Activated naive CD8-positive, alpha-beta T cell treated with anti-CD3 and anti-CD28 coated beads for 36 hours (primary cell): ENCODE measurements at regions not wholly inside any gene's neighbourhood (a gene's known extent, or its start where the extent isn't known, plus 50 kb on each side); places are given as distances from the start of the nearest gene placed in this dataset.
"Not testable (repeated sequence)": the region's sequence is repeated elsewhere in the genome, so short reads cannot be mapped to it uniquely, and the experiment has no call there.

ENCODE experiments used
- DNase-seq: peaks from one replicate; pipeline ENCODE4 v3.0.0; 2021
- H3K27ac Mint-ChIP-seq: one replicate; pipeline ENCODE4 v1.8.0; 2022; ENCODE audit warnings: mild to moderate bottlenecking, moderate library complexity, mixed read lengths
- H3K27me3 Mint-ChIP-seq: one replicate; pipeline ENCODE4 v1.8.0; 2022; ENCODE audit warnings: mild to moderate bottlenecking, mixed read lengths
- H3K36me3 Mint-ChIP-seq: one replicate; pipeline ENCODE4 v1.8.0; 2021; ENCODE audit warnings: mild to moderate bottlenecking, mixed read lengths
- H3K4me1 Mint-ChIP-seq: one replicate; pipeline ENCODE4 v1.8.0; 2021; ENCODE audit warnings: mixed read lengths
- H3K4me3 Mint-ChIP-seq: one replicate; pipeline ENCODE4 v1.8.0; 2022; ENCODE audit warnings: mild to moderate bottlenecking, moderate library complexity, mixed read lengths
- H3K9me3 Mint-ChIP-seq: one replicate; pipeline ENCODE4 v1.8.0; 2022; ENCODE audit warnings: mixed read lengths

GRCh38 chr1:79896140-79896539, 889.6 kb upstream of the ADGRL4 start:
- no peak for DNase-seq
- Mint-ChIP-seq H3K27me3 (no peaks in the 10 kb centered on the region), H3K4me3 (no peak overlapping the region), H3K4me1 (no peaks in the 10 kb centered on the region), H3K9me3 (peaks cover 4% of the 10 kb centered on the region), H3K27ac (no peak overlapping the region), H3K36me3 (no peaks in the 10 kb centered on the region)

- Mint-ChIP-seq H3K27ac (no peak overlapping the region), H3K4me1 (no peaks in the 10 kb centered on the region), H3K36me3 (no peaks in the 10 kb centered on the region), H3K9me3 (peaks cover 4% of the 10 kb centered on the region), H3K4me3 (no peak overlapping the region), H3K27me3 (no peaks in the 10 kb centered on the region)
- DNase-seq, result no peak
Observed at GRCh38 chr1:79895573-79895972, 889.0 kb upstream of the ADGRL4 start.

GRCh38 chr1:79894129-79894528, 887.6 kb upstream of the ADGRL4 start:
- H3K4me1 Mint-ChIP-seq, DNase-seq, H3K36me3 Mint-ChIP-seq, H3K9me3 Mint-ChIP-seq, H3K27ac Mint-ChIP-seq, H3K27me3 Mint-ChIP-seq, H3K4me3 Mint-ChIP-seq: not testable (repeated sequence)

- Mint-ChIP-seq H3K36me3 (no peaks in the 10 kb centered on the region), H3K9me3 (peaks cover 15% of the 10 kb centered on the region), H3K4me1 (no peaks in the 10 kb centered on the region), H3K27ac (no peak overlapping the region), H3K4me3 (no peak overlapping the region), H3K27me3 (no peaks in the 10 kb centered on the region)
- no peak for DNase-seq
Observed at GRCh38 chr1:79887059-79887458, 880.5 kb upstream of the ADGRL4 start.

- DNase-seq, result no peak
- H3K27ac Mint-ChIP-seq, result no peak overlapping the region
- H3K4me1 Mint-ChIP-seq, result no peaks in the 10 kb centered on the region
- no peak overlapping the region for H3K4me3 Mint-ChIP-seq
- no peaks in the 10 kb centered on the region for H3K27me3 Mint-ChIP-seq
- H3K9me3 Mint-ChIP-seq, result peaks cover 17% of the 10 kb centered on the region
- no peaks in the 10 kb centered on the region for H3K36me3 Mint-ChIP-seq
Observed at GRCh38 chr1:79885101-79885500, 878.6 kb upstream of the ADGRL4 start.

GRCh38 chr1:79877086-79877485, 870.6 kb upstream of the ADGRL4 start:
- H3K27me3 Mint-ChIP-seq, result no peaks in the 10 kb centered on the region
- H3K9me3 Mint-ChIP-seq, result peaks cover 8% of the 10 kb centered on the region
- H3K27ac Mint-ChIP-seq, result no peak overlapping the region
- H3K4me1 Mint-ChIP-seq, result no peaks in the 10 kb centered on the region
- no peak overlapping the region for H3K4me3 Mint-ChIP-seq
- no peak for DNase-seq
- H3K36me3 Mint-ChIP-seq, result no peaks in the 10 kb centered on the region

- H3K27ac Mint-ChIP-seq, result no peak overlapping the region
- no peaks in the 10 kb centered on the region for H3K27me3 Mint-ChIP-seq
- no peak overlapping the region for H3K4me3 Mint-ChIP-seq
- no peak for DNase-seq
- H3K4me1 Mint-ChIP-seq, result no peaks in the 10 kb centered on the region
- peaks cover 6% of the 10 kb centered on the region for H3K9me3 Mint-ChIP-seq
- no peaks in the 10 kb centered on the region for H3K36me3 Mint-ChIP-seq
Observed at GRCh38 chr1:79875187-79875586, 868.7 kb upstream of the ADGRL4 start.

GRCh38 chr1:79874289-79874688, 867.8 kb upstream of the ADGRL4 start:
- no peaks in the 10 kb centered on the region for H3K36me3 Mint-ChIP-seq
- DNase-seq, result no peak
- no peaks in the 10 kb centered on the region for H3K27me3 Mint-ChIP-seq
- H3K27ac Mint-ChIP-seq, result no peak overlapping the region
- H3K4me3 Mint-ChIP-seq, result no peak overlapping the region
- H3K9me3 Mint-ChIP-seq, result peaks cover 6% of the 10 kb centered on the region
- no peaks in the 10 kb centered on the region for H3K4me1 Mint-ChIP-seq

GRCh38 chr1:79859212-79859948, 852.9 kb upstream of the ADGRL4 start:
- Mint-ChIP-seq H3K4me3 (no peak overlapping the region), H3K27ac (no peak overlapping the region), H3K27me3 (no peaks in the 10 kb centered on the region), H3K4me1 (no peaks in the 10 kb centered on the region), H3K36me3 (no peaks in the 10 kb centered on the region), H3K9me3 (peaks cover 3% of the 10 kb centered on the region)
- no peak for DNase-seq

GRCh38 chr1:79852004-79852403, 845.5 kb upstream of the ADGRL4 start:
- DNase-seq, result no peak
- H3K4me1 Mint-ChIP-seq, result no peaks in the 10 kb centered on the region
- H3K27me3 Mint-ChIP-seq, result no peaks in the 10 kb centered on the region
- H3K36me3 Mint-ChIP-seq, result no peaks in the 10 kb centered on the region
- H3K9me3 Mint-ChIP-seq, result no peaks in the 10 kb centered on the region
- no peak overlapping the region for H3K4me3 Mint-ChIP-seq
- H3K27ac Mint-ChIP-seq, result no peak overlapping the region

- Mint-ChIP-seq H3K36me3 (no peaks in the 10 kb centered on the region), H3K9me3 (no peaks in the 10 kb centered on the region), H3K4me3 (no peak overlapping the region), H3K27me3 (no peaks in the 10 kb centered on the region), H3K27ac (no peak overlapping the region), H3K4me1 (no peaks in the 10 kb centered on the region)
- no peak for DNase-seq
Observed at GRCh38 chr1:79849388-79849787, 842.9 kb upstream of the ADGRL4 start.

GRCh38 chr1:79848316-79848715, 841.8 kb upstream of the ADGRL4 start:
- Mint-ChIP-seq H3K4me3 (no peak overlapping the region), H3K9me3 (no peaks in the 10 kb centered on the region), H3K27me3 (no peaks in the 10 kb centered on the region), H3K4me1 (no peaks in the 10 kb centered on the region), H3K27ac (no peak overlapping the region), H3K36me3 (no peaks in the 10 kb centered on the region)
- no peak for DNase-seq

GRCh38 chr1:79847700-79848099, 841.2 kb upstream of the ADGRL4 start:
- H3K4me1 Mint-ChIP-seq, result no peaks in the 10 kb centered on the region
- H3K9me3 Mint-ChIP-seq, result no peaks in the 10 kb centered on the region
- H3K4me3 Mint-ChIP-seq, result no peak overlapping the region

GRCh38 chr1:79845936-79846335, 839.4 kb upstream of the ADGRL4 start:
- no peak for DNase-seq
- Mint-ChIP-seq H3K4me1 (no peaks in the 10 kb centered on the region), H3K4me3 (no peak overlapping the region), H3K27me3 (no peaks in the 10 kb centered on the region), H3K9me3 (no peaks in the 10 kb centered on the region), H3K36me3 (no peaks in the 10 kb centered on the region), H3K27ac (no peak overlapping the region)

More at GRCh38 chr1:79847700-79848099, 841.2 kb upstream of the ADGRL4 start:
- Mint-ChIP-seq H3K36me3 (no peaks in the 10 kb centered on the region), H3K27me3 (no peaks in the 10 kb centered on the region), H3K27ac (no peak overlapping the region)
- no peak for DNase-seq

- Mint-ChIP-seq H3K36me3 (no peaks in the 10 kb centered on the region), H3K27me3 (no peaks in the 10 kb centered on the region), H3K27ac (no peak overlapping the region), H3K4me3 (no peak overlapping the region), H3K9me3 (peaks cover 1% of the 10 kb centered on the region), H3K4me1 (no peaks in the 10 kb centered on the region)
- DNase-seq, result no peak
Observed at GRCh38 chr1:79842811-79843210, 836.3 kb upstream of the ADGRL4 start.

- H3K27ac Mint-ChIP-seq, result no peak overlapping the region
- H3K4me1 Mint-ChIP-seq, result no peaks in the 10 kb centered on the region
- H3K4me3 Mint-ChIP-seq, result no peak overlapping the region
- H3K27me3 Mint-ChIP-seq, result no peaks in the 10 kb centered on the region
- H3K36me3 Mint-ChIP-seq, result no peaks in the 10 kb centered on the region
- peaks cover 3% of the 10 kb centered on the region for H3K9me3 Mint-ChIP-seq
- no peak for DNase-seq
Observed at GRCh38 chr1:79839882-79840281, 833.4 kb upstream of the ADGRL4 start.
